Anterior cingulate cortex (tissue), 58 donors: ENCODE measurements at regions not wholly inside any gene's neighbourhood (a gene's known extent, or its start where the extent isn't known, plus 50 kb on each side); places are given as distances from the start of the nearest gene placed in this dataset.
A peak's percentile ranks its signal among the peaks of the same experiment; 100 is the strongest.
"Not testable (repeated sequence)": the region's sequence is repeated elsewhere in the genome, so short reads cannot be mapped to it uniquely, and the experiment has no call there.

Source experiments
- DNase-seq, 58 donors: peaks; one replicate each; lab custom pipeline; 2025; lab: John Stamatoyannopoulos, UW

DNA sequence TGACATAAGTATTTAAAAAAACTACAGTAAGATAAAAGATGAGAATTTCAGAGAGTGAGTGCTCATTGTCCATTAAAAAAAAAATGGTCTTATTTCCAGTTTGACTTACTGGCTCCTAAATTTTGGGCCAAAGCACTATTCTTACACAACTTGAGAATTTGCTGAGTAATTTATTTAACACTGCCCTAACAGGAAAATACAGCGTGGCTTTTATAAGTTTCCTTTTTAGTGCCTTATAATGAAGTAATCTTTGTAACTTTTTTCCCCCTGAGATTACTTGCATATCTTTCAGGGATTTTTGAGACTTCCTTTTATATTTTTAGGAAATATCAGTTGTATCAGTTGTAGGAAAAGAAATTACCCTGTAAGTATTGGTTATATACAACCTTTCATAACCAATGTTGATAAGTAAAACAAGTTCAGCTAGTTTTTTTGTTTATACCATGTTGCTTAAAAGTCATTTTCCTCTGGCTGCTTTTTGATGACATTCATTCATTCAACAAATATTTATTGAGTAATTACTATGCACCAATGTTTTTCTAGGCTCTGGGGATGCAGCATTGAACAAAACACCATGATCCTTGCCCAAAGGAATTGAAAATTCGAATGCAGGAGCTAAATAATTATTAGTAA, 106.4 kb upstream of the SGK1 start:
- no peak for DNase-seq

DNA sequence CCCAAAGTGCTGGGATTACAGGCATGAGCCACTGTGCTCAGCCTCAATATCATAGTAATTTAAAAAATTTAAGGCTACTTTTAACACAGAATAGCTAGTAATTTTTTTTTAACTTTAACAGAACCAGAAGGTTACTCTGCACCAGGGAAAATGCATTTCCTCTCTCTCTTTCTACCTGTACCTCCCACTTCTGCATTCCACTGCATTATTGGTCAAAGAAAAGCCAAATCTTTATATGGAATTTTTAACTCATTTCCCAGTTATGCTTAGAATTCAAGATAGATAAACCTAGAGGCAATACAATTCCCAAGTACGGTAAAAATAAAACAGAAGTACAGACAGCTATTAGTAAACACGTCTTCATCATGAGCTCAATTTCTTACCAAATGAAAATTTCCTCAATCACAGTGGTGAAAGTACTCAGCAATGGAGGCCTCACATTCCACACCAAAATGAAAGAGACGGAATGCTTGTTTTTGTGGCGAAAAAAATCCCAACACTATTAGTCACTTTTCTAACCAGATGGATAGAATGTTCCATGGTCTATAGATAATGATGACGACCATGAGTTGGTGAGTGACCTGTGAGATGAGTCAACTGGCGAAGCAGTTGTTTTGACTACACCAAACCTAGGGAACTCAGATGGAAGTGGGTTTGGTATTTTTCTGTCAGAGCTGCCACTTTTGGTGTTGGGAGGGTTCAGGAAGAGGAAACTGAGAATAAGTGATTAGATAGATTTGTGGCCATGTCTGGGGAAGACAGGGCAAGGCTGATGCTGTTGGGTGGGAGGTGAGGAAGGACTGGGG, 104.7 kb upstream of the SGK1 start:
- no peak for DNase-seq

DNA sequence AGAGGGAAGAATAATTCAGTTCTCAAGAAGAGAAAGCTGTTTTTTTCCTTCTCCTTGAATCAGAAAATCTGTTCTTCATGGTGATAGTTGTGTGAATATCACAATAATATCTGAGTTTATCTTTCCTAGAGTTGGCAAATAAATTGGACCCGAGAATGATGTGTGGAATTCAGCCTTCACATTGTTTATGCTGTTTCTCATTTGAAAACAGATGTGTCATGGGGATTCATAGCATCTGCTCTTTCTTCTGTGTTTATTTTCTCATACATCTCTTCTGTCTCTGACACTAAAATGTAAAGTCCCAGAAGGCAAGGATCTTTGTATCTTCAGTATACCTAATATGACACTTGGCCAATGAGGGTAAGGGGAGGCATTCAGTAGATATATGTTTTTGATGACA, 103.6 kb upstream of the SGK1 start:
- DNase-seq: no peak

DNA sequence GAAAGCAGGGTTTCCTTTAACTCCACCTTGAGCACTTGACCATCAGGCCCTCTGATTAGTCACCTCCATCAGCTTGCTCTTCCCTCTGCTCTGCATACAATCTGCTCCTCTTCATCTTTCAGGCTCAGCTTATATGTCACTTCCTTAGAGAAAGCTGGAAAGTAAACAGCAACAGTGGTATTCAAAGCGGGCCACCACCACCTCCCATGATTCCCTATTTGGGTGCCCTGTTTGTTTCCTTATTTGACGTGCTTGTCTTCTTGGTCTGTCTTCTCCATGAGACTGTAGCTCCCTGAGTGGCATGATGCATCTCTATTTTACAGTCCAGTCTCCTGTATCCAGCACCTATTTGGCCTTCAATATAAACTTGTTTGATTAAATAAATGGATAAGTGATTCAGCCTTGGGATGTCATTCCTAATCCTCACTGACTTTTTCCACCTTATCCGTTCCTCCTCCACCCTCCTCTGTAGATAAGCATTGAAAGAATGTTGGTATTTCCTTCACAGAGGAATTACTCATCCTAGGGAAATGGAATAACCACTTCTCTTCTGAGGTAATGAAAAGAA, 102.8 kb upstream of the SGK1 start:
- no peak for DNase-seq

DNA sequence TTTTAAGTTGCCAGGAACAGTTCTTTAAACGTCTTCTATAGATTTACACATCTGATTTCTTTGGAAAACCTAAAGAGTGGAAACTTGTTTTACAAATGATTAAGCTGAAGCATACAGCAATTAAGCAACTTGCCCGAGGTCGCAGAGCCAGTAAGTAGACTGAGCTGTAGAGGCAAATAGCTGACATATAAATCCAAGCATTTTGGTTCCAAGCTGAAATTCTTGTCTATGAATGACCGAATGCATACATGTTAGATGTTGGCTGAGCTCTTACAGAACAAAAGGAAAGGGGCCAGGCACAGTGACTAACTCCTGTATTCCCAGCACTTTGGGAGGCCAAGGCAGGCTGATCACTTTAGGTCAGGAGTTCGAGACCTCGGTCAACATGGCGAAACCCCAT, 101.8 kb upstream of the SGK1 start:
- no peak for DNase-seq

DNA sequence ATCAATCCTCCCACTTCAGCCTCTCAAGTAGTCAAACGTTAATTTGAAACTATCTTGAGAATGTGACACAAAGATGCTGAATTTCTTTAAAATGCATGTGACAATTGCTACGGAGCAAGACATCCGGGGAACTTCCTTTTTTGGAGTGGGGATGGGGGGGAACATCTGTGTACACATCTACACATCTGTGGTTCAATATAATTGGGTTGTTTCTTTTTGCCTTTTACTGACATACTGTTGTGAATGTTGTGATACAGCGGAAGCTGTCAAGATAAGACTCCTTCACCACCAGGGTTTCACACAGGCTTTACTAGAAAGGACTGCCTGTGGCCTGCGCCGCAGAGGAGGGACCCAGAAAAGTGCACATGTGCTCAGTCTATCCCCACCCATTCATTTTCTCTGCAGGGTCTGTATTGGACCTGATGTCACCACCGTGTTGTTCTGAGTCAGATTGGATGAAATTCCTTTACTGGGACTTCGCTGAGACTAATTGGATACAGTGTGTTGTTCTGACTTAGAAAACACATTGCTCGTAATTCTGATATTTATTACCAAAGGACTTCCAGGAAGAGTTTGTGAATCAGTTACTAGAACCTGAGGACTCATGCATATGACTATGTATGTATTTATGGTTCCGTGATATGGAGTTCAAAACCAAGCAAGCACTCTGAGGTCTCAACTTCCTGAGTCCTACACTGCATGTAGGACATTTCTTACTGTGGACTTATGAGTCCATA, 98.7 kb upstream of the SGK1 start:
- no peak for DNase-seq

DNA sequence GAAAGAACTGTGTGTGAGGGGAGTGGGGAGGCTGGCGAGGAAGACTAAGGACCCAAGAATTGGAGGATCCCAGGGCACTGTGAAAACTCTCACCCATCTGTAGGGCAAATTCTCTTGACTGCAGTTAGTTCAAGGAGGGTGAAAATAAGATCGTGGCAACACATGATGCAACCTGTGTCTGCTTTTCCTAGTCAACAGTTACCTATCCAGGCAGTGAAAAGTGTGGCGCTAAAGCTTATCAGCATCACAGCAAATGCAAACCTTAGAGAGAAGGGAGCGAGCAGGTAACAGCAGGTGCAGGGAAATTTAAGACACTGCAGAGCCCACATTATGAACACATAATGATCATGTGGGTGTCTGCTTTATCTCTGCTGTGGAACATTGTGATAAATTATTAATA, 97.7 kb upstream of the SGK1 start:
- DNase-seq: no peak

DNA sequence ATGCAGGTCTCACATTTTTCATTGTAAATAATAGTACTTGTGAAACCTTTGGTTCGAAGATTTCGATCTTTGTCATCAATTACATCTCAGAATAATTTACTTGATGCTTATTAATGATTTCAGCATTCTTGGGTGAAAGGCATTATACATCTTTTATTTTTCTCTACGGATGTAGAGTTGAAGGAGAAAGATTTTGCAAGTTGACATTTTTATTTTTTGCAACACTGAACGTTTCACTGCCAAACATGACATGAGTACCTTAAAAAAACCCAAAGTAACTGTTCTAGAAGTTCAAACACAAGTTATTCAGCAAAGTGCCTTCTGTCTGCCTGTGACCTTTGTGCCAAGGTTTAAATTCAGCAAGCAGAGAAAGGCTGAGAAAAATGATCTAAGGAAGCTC, 97.3 kb upstream of the SGK1 start:
- no peak for DNase-seq

DNA sequence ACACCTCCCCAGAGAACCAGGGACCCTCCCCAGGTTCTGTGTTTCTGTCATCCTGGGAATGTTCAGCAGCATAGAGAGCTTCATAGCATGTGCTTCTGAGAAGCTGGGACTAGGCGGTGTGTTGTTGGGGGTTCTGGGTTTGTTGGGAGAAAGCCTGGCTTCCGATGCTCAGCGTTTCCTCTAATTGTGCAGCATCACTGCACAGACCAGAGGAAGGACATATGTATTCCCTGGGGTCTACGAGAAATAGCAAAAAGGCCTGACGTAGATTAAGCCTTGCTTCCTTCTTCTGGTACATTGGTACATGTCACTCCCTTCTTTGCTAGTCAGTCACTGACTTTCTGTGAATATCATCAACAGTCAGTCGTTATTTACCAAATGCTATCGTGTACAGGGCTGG, 96.9 kb upstream of the SGK1 start:
- no peak for DNase-seq

DNA sequence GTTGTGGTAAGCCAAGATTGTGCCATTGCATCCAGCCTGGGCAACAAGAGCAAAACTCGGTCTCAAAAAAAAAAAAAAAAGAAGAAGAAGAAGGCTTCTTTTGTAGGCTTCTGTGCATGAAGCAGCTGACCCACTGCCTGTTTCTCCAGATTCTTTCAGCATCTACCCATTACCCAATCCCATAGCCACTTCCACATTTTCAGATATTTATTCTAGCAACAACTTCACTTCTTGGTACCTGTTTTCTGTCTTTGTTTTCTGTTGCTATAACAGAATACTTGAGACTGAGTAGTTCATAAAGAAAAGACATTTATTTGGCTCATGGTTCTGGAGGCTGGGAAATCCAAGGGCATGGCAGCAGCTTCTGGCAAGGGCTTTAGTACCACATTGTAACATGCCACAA, 95.3 kb upstream of the SGK1 start:
- no peak for DNase-seq

DNA sequence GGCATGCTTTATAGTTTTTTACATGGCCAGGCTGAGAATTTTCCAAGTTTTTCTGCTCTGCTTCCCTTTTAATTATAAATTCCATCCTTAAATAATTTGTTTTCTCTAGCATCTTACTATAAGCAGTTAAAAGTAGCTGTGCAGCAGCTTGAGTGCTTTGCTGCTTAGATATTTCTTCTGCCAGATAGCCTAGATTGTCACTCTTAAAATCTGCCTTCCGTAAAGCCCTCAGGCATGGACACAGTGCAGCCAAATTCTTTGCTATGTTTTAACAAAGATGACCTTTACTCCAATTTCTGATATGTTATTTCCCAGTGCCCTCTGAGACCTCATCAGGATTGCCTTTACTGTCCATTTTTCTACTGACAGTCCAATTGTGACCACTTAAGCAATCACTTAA, 92.6 kb upstream of the SGK1 start:
- DNase-seq: no peak

DNA sequence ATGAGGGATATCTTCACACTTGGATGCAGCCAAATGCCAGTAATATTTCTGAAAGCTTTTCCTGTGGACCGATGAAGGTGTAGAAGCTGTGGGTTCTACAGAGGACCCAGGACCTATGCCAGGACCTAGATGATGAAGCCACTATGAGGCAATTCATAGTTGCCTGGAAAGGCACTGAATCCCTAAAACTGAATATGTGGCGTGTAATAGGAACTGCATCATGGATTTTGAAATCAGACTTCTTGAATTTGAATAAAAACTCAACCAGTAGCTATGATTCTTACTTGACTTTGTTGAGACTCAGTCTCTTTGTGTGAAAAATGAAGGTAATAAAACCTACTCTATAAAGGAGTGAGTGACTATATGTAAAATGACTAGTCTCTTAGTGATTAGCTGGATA, 89.9 kb upstream of the SGK1 start:
- no peak for DNase-seq

DNA sequence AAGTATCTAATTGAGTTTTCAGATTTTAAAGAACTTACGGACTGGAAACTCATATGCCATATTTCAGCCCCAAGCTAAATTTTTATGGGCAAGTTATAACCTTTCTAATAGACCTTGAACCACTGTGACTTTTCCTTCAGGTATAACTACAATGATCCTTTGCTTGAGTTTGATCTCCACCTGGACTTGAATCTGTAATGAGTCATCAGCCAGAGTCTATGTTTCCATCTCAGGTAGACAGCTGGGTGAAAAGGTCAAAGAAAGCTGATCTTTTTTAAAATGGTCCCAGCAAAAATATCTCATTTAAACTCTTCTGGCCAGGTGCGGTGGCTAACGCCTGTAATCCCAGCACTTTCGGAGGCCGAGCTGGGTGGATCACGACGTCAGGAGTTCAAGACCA, 88.4 kb upstream of the SGK1 start:
- no peak for DNase-seq

DNA sequence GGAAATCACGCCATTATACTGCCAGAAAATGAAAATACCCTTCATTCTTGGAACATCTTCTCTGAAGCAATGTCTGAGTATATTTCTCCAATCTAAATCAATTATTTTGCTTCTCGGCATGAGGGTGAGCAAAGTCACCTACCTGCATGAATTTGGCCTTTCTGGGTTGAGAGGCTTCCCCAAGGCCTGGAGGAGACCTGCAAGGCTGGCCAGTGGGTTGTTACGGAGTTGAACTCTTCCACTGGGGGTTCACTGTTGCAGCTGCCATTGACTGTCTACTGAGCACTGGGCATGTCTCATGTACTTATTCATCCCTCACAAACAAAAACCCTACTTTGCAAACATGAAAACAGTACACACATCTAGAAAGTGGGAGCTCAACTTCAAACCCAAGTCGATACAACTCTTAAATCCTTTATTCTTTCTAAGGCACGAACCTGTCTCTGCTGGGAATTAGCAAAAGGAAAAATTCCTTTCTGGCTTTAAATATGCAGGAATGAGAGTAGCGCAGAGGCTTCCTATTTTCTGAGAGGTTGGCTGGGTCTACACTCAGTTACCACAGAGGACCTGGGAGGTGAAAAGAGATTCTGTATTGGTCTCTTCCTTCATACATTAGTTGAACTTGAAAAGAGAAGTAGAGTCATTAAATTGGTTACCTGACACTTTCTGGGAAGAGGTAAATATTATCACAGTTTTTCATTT, 87.6 kb upstream of the SGK1 start:
- DNase-seq: no peak

DNA sequence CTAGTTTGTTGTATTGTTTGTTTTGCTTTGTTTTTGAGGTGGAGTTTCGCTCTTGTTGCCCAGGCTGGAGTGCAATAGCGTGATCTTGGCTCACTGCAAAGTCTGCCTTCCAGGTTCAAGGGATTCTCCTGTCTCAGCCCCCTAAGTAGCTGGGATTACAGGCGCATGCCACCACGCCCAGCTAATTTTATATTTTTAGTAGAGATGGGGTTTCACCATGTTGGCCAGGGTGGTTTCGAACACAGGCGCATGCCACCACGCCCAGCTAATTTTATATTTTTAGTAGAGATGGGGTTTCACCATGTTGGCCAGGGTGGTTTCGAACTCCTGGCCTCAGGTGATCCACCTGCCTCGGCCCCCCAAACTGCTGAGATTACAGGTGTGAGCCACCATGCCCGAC, 85.4 kb upstream of the SGK1 start:
- not testable (repeated sequence) for DNase-seq

DNA sequence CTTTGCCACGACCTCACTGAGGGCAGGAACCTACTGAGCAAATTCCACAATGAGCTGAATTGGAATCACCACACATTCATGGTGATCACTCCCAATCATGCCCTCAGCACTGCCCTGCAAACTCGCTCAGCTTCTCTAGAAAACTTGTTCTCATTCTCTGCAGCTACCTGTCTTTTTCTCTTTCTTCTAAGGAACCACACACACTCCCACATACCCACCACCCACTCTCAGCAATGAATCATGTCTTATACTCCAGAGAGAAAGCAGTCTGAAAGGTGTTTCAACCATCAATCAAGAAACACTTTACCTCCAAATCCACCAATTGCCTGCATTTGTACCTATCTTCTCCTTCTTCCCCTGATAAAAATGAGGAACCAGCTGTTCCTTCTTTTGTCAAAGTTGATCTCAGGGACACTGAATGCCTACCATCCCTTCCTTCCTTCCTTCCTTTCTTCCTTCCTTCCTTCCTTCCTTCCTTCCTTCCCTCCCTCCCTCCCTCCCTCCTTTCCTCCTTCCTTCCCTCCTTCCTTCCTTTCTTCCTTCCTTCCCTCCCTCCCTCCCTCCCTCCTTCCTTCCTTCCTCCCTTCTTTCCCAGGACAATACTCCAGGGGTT, 84.6 kb upstream of the SGK1 start:
- peak in 1 of 58 donors; percentile 9 for DNase-seq

DNA sequence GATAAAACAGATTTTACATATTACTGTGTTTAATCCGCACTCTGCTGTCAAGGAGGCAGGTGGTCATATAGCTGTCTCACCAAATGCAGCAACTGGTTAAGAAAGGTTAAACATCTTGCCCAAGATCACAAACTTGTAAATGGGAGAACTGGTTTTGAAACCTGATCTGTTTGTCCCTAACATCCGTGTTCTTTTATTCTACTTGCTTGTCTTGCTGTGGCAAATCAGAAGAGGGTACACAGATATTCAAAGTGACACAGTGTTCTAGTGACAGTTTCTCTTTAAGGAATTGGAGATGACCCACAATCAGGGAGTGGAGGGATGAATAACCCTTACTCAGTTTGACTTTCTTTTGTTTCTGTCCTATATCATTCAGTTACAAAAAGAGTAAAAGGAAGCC, 83.0 kb upstream of the SGK1 start:
- DNase-seq: no peak

DNA sequence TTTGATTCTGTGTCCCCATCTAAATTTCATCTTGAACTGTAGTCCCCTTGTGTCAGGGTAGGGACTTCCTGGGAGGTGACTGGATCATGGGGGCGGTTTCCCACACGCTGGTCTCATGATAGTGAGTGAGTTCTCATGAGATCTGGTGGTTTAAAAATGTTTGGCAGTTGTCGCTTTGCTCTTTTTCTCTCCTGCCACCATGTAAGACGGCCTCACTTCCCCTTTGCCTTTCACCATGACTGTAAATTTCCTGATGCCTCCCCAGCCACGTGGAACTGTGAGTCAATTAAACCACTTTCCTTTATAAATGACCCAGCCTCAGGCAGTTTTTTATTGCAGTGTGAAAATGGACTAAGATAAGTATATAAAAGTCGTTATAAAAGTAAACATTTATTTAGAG, 80.5 kb upstream of the SGK1 start:
- peak in 2 of 58 donors; percentile 4 to 25 for DNase-seq

DNA sequence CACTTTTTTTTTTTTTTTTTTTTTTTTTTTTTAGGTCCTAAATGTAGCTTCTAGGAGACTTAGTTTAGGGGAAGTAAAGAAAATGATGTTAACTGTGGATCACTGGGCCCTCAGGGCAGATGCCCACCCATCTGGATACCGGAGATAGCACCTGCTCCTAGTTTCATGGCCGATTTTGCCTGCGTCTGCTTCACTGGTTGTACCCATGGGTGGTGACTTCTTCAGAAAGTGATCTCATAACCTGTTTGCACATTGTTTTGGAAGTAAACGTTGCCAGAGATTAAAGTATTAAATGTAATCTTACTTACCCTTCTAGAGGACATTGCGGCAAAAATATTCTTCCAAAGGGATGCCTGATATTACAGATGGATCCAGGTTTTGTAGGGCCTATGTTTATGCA, 79.8 kb upstream of the SGK1 start:
- no peak for DNase-seq

DNA sequence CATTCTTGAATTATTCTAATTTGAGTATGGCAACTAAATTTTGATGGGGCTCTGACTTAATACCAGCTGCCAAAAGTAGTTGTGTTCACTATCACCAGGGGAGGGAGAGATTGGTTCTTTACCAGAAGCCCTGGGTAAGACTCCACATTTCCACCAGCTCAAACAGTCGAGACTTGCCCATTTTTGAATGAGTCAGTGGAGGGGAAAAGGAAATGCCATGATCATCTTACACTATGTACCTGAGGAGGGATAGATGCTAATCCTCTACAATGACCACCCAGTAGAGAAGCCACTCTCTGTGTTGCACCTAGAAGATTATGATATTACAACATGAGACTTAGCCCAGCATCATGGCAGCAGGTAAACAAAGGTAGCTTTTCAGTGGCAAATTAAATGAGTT, 77.0 kb upstream of the SGK1 start:
- no peak for DNase-seq
